ENCODE measurements at regions not wholly inside any gene's neighbourhood (a gene's known extent, or its start where the extent isn't known, plus 50 kb on each side); places are given as distances from the start of the nearest gene placed in this dataset.

DNA sequence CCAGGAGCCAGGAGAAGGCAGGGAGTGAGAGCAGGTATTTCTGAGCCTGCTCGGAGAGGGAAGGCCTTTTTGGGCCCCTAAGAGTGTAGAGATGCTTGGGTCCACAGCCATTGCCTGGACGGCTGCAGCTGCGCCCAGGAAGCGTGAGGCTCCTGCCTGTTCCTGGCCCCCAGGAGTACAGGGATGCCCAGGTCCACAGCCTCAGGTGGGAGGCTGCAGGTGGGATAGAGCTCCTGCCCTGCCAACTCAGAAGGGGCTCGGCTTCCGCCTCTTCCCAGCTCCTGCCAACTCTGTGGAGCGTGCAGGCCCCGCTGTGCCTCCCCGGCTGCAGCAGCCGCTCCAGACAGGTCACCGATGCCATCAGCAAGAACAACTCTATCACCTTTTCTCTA lies 351.0 kb upstream of the PCDH20 start:
- peaks cover 0 to 8% (median 1%) of the 10 kb centered on the region in 4 donors for H3K9me3 ChIP-seq (ENCODE audit: control insufficient read depth in 4 of 4, low read length in 3 of 4)
- TF ChIP-seq, protein P1, sequence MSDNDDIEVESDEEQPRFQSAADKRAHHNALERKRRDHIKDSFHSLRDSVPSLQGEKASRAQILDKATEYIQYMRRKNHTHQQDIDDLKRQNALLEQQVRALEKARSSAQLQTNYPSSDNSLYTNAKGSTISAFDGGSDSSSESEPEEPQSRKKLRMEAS (IDR thresholded peaks at IDR 0.05): no peak
- TF ChIP-seq HNF4A (conservative IDR thresholded peaks at IDR 0.05) (no peak), TAF1 (conservative IDR thresholded peaks at IDR 0.05) (no peak), EGR1 (IDR thresholded peaks at IDR 0.05; ENCODE audit: low read depth in 2 of 2) (no peak), JUND (IDR thresholded peaks at IDR 0.05) (no peak), RXRA (IDR thresholded peaks at IDR 0.05) (no peak), NR2F2 (IDR thresholded peaks at IDR 0.05) (no peak), SP1 (IDR thresholded peaks at IDR 0.05) (no peak)
- H3K27me3 ChIP-seq (ENCODE audit: control insufficient read depth in 4 of 4, insufficient read depth in 4 of 4, low read length in 3 of 4): no peaks in the 10 kb centered on the region
- H3K36me3 ChIP-seq (ENCODE audit: control insufficient read depth in 4 of 4, insufficient read depth in 3 of 4, low read depth in 1 of 4, low read length in 3 of 4): no peaks in the 10 kb centered on the region
- no peak for DNase-seq (ENCODE audit: low spot score)
- H3K9ac ChIP-seq (ENCODE audit: low read depth in 1 of 2, low read length in 2 of 2): no peak overlapping the region
- H3K27ac ChIP-seq (ENCODE audit: low read depth in 1 of 2, low read length in 2 of 2): no peak overlapping the region
- 92% methylated on average over 11 of the region's 11 CpGs for WGBS
- H3K4me3 ChIP-seq (ENCODE audit: low read depth in 1 of 3, low read length in 3 of 3): no peak overlapping the region
- no peaks in the 10 kb centered on the region for H3K4me1 ChIP-seq (ENCODE audit: control insufficient read depth in 4 of 4, insufficient read depth in 4 of 4, low read length in 3 of 4)

GRCh38 chr13:61765940-61766666 lies 350.5 kb upstream of the PCDH20 start:
- no peak for DNase-seq (ENCODE audit: low spot score)

GRCh38 chr13:61765181-61765742 lies 349.6 kb upstream of the PCDH20 start:
- Histone ChIP-seq H3K27me3 (ENCODE audit: control insufficient read depth in 4 of 4, insufficient read depth in 4 of 4, low read length in 3 of 4) (no peaks in the 10 kb centered on the region), H3K9ac (ENCODE audit: low read depth in 1 of 2, low read length in 2 of 2) (no peak overlapping the region), H3K4me3 (ENCODE audit: low read depth in 1 of 3, low read length in 3 of 3) (no peak overlapping the region), H3K4me1 (ENCODE audit: control insufficient read depth in 4 of 4, insufficient read depth in 4 of 4, low read length in 3 of 4) (no peaks in the 10 kb centered on the region), H3K9me3 (ENCODE audit: control insufficient read depth in 4 of 4, low read length in 3 of 4) (peaks cover 0 to 8% (median 1%) of the 10 kb centered on the region in 4 donors), H3K36me3 (ENCODE audit: control insufficient read depth in 4 of 4, insufficient read depth in 3 of 4, low read depth in 1 of 4, low read length in 3 of 4) (no peaks in the 10 kb centered on the region), H3K27ac (ENCODE audit: low read depth in 1 of 2, low read length in 2 of 2) (no peak overlapping the region)
- no peak for TF ChIP-seq EGR1 (IDR thresholded peaks at IDR 0.05; ENCODE audit: low read depth in 2 of 2)
- TF ChIP-seq, protein P2, sequence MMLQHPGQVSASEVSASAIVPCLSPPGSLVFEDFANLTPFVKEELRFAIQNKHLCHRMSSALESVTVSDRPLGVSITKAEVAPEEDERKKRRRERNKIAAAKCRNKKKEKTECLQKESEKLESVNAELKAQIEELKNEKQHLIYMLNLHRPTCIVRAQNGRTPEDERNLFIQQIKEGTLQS (IDR thresholded peaks at IDR 0.05): no peak
- TF ChIP-seq YY1 (IDR thresholded peaks at IDR 0.05): no peak
- TF ChIP-seq NR2F2 (IDR thresholded peaks at IDR 0.05): no peak
- no peak for TF ChIP-seq FOXA2 (IDR thresholded peaks at IDR 0.05)
- TF ChIP-seq, protein P3, sequence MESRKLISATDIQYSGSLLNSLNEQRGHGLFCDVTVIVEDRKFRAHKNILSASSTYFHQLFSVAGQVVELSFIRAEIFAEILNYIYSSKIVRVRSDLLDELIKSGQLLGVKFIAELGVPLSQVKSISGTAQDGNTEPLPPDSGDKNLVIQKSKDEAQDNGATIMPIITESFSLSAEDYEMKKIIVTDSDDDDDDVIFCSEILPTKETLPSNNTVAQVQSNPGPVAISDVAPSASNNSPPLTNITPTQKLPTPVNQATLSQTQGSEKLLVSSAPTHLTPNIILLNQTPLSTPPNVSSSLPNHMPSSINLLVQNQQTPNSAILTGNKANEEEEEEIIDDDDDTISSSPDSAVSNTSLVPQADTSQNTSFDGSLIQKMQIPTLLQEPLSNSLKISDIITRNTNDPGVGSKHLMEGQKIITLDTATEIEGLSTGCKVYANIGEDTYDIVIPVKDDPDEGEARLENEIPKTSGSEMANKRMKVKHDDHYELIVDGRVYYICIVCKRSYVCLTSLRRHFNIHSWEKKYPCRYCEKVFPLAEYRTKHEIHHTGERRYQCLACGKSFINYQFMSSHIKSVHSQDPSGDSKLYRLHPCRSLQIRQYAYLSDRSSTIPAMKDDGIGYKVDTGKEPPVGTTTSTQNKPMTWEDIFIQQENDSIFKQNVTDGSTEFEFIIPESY (IDR thresholded peaks at IDR 0.05): no peak
- no peak for TF ChIP-seq GABPA (IDR thresholded peaks at IDR 0.05 in 1 of 2, conservative IDR thresholded peaks at IDR 0.05 in 1 of 2)
- TF ChIP-seq TAF1 (conservative IDR thresholded peaks at IDR 0.05): no peak
- WGBS: 87% methylated on average over 16 of the region's 16 CpGs
- no peak for DNase-seq (ENCODE audit: low spot score)

More at GRCh38 chr13:61765940-61766666, 350.5 kb upstream of the PCDH20 start:
- no peak overlapping the region for H3K4me3 ChIP-seq (ENCODE audit: low read depth in 1 of 3, low read length in 3 of 3)
- H3K27ac ChIP-seq (ENCODE audit: low read depth in 1 of 2, low read length in 2 of 2): no peak overlapping the region
- TF ChIP-seq FOXA2 (IDR thresholded peaks at IDR 0.05) (no peak), HNF4A (conservative IDR thresholded peaks at IDR 0.05) (no peak), RAD21 (IDR thresholded peaks at IDR 0.05) (no peak), SP1 (IDR thresholded peaks at IDR 0.05) (no peak), JUND (IDR thresholded peaks at IDR 0.05) (no peak), TAF1 (conservative IDR thresholded peaks at IDR 0.05) (no peak), YY1 (IDR thresholded peaks at IDR 0.05) (no peak)
- TF ChIP-seq, protein P3 (IDR thresholded peaks at IDR 0.05): no peak
- no peak overlapping the region for H3K9ac ChIP-seq (ENCODE audit: low read depth in 1 of 2, low read length in 2 of 2)
- no peaks in the 10 kb centered on the region for H3K36me3 ChIP-seq (ENCODE audit: control insufficient read depth in 4 of 4, insufficient read depth in 3 of 4, low read depth in 1 of 4, low read length in 3 of 4)
- H3K4me1 ChIP-seq (ENCODE audit: control insufficient read depth in 4 of 4, insufficient read depth in 4 of 4, low read length in 3 of 4): no peaks in the 10 kb centered on the region
- WGBS: 89% methylated on average over 14 of the region's 14 CpGs
- H3K9me3 ChIP-seq (ENCODE audit: control insufficient read depth in 4 of 4, low read length in 3 of 4): peaks cover 0 to 8% (median 1%) of the 10 kb centered on the region in 4 donors
- H3K27me3 ChIP-seq (ENCODE audit: control insufficient read depth in 4 of 4, insufficient read depth in 4 of 4, low read length in 3 of 4): no peaks in the 10 kb centered on the region

Measured in liver (tissue), 7 donors.